Type B pancreatic cell (in vitro differentiated cells): ENCODE measurements at regions not wholly inside any gene's neighbourhood (a gene's known extent, or its start where the extent isn't known, plus 50 kb on each side); places are given as distances from the start of the nearest gene placed in this dataset.

Experiments used
- DNase-seq: peaks from one replicate; pipeline ENCODE4 v3.0.0; 2021; ENCODE audit warnings: mixed read lengths; ENCODE audit not compliant: unreplicated experiment; ENCODE audit errors: extremely low spot score
- H3K27ac Mint-ChIP-seq: 2 replicates; pipeline ENCODE4 v1.8.0; 2021; ENCODE audit warnings: mild to moderate bottlenecking, mixed read lengths
- H3K27me3 Mint-ChIP-seq: 2 replicates; pipeline ENCODE4 v1.8.0; 2021; ENCODE audit warnings: mixed read lengths
- H3K36me3 Mint-ChIP-seq: 2 replicates; pipeline ENCODE4 v1.8.0; 2021; ENCODE audit warnings: mixed read lengths
- H3K4me1 Mint-ChIP-seq: one replicate; pipeline ENCODE4 v1.8.0; 2021; ENCODE audit warnings: mixed read lengths; ENCODE audit not compliant: unreplicated experiment
- H3K4me3 Mint-ChIP-seq: 2 replicates; pipeline ENCODE4 v1.8.0; 2021; ENCODE audit warnings: mild to moderate bottlenecking, mixed read lengths
- H3K9me3 Mint-ChIP-seq: 2 replicates; pipeline ENCODE4 v1.8.0; 2021; ENCODE audit warnings: mixed read lengths
- TF ChIP-seq, protein P1 (sequence below): fragments of 200-600 bp; sonication (generic); conservative IDR thresholded peaks from 2 replicates; pipeline ENCODE4 v1.5.0; 2021; ENCODE audit warnings: antibody characterized with exemption, mild to moderate bottlenecking

DNA sequence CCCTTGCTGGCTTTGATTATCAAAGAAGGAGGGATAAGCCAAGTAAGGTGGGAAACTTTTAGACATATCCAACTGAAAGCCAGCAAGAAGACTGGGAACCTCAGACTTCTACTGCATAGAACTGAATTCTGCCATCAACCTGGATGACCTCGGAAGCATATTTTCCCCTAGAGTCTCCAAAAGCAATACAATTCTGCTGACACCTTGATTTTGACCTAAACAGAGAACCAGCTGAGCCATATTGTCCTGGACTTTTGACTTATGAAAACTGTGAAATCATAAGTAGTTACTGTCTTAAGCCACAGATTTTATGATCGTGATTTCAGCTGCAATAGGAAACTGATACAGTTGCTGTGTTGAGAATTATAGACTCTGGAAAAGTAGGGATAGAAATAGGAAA, 227.6 kb downstream of the PCDH20 start:
- Mint-ChIP-seq H3K27me3 (no peaks in the 10 kb centered on the region), H3K4me1 (no peaks in the 10 kb centered on the region), H3K36me3 (no peaks in the 10 kb centered on the region), H3K4me3 (no peak overlapping the region), H3K9me3 (no peaks in the 10 kb centered on the region), H3K27ac (no peak overlapping the region)
- DNase-seq, result no peak
- TF ChIP-seq, protein P1, sequence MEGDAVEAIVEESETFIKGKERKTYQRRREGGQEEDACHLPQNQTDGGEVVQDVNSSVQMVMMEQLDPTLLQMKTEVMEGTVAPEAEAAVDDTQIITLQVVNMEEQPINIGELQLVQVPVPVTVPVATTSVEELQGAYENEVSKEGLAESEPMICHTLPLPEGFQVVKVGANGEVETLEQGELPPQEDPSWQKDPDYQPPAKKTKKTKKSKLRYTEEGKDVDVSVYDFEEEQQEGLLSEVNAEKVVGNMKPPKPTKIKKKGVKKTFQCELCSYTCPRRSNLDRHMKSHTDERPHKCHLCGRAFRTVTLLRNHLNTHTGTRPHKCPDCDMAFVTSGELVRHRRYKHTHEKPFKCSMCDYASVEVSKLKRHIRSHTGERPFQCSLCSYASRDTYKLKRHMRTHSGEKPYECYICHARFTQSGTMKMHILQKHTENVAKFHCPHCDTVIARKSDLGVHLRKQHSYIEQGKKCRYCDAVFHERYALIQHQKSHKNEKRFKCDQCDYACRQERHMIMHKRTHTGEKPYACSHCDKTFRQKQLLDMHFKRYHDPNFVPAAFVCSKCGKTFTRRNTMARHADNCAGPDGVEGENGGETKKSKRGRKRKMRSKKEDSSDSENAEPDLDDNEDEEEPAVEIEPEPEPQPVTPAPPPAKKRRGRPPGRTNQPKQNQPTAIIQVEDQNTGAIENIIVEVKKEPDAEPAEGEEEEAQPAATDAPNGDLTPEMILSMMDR, result no peak

DNA sequence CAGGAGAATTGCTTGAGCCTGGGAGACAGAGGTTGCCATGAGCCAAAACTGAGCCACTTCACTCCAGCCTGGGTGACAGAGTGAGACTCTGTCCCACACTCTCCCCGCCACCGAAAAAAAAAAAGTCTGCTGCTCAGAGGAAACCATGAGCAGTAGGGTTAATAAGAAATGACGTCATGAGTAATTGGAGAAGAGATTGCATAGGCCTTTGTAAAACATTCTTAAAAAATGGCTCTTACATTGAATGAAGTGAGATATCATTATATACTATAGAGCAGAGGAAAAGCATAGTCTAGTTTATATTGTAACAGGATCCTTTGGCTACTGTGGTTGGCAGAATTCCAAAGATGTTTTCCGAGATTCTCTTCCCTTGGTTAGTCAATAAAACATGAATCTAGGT, 228.2 kb downstream of the PCDH20 start:
- H3K4me1 Mint-ChIP-seq, result no peaks in the 10 kb centered on the region
- H3K27ac Mint-ChIP-seq, result no peak overlapping the region
- DNase-seq, result no peak
- no peaks in the 10 kb centered on the region for H3K27me3 Mint-ChIP-seq
- TF ChIP-seq, protein P1, result no peak
- H3K9me3 Mint-ChIP-seq, result no peaks in the 10 kb centered on the region
- H3K4me3 Mint-ChIP-seq, result no peak overlapping the region
- no peaks in the 10 kb centered on the region for H3K36me3 Mint-ChIP-seq

DNA sequence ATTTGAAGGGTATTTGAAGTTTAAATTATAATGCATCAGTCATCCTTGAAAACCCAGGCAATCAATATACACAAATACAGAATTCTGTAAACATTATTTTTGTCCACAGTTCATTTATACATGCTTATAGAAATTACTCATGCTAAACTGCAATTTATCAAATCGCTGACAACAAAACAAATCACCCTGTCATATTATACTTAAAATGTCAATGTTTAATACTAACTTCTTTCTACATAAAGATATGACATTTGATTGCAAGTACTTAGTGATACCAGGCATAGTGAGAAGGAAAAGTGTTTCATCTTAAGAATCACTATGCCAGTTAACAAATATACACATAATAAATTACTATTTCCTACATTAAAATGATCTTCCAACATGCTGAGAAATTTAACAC, 232.0 kb downstream of the PCDH20 start:
- TF ChIP-seq, protein P1, result no peak
- no peaks in the 10 kb centered on the region for H3K9me3 Mint-ChIP-seq
- no peaks in the 10 kb centered on the region for H3K36me3 Mint-ChIP-seq
- DNase-seq, result no peak
- no peak overlapping the region for H3K4me3 Mint-ChIP-seq
- no peak overlapping the region for H3K27ac Mint-ChIP-seq
- no peaks in the 10 kb centered on the region for H3K27me3 Mint-ChIP-seq
- peaks cover 13% of the 10 kb centered on the region for H3K4me1 Mint-ChIP-seq

DNA sequence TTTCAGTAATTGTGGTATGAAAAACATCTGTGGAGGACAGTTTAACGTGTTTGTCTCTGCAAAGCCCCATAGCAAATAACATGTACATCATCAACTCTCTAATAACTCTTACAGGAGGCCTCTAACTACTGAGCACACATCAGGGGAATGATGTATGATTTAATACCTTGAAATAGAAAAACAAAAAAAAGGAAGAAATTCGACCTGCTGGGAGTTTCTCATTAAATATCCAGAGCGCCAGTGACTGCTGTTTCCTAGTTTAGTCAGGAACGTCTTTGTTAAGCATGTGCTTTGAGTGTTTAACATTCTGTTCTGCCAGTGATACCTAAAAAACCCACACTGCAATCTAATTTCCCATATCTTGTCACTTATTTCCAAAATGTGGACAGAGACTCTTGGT, 235.4 kb downstream of the PCDH20 start:
- DNase-seq, result no peak
- no peaks in the 10 kb centered on the region for H3K9me3 Mint-ChIP-seq
- peaks cover 13% of the 10 kb centered on the region for H3K4me1 Mint-ChIP-seq

DNA sequence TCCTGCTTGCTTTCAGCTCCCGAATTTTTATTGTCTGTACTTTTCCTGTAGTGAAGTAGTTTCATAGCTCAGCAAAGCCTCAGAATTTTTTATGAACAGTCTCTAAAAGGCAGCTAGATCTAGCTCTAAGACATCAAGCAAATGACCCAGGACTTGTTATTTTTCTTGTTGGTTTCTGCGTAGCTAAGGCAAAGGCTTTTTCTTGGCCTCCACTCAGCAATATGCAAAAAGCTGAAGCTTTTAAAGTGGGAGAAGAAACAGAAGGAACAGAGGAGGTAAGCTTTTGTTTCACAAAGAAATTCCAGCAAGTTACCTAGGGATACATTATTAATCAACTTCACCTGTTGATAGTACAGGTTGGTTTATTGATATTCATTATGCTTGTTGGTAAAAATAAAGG, 235.9 kb downstream of the PCDH20 start:
- no peaks in the 10 kb centered on the region for H3K36me3 Mint-ChIP-seq
- H3K4me1 Mint-ChIP-seq, result peaks cover 13% of the 10 kb centered on the region
- H3K27me3 Mint-ChIP-seq, result no peaks in the 10 kb centered on the region
- H3K27ac Mint-ChIP-seq, result no peak overlapping the region
- H3K4me3 Mint-ChIP-seq, result no peak overlapping the region
- DNase-seq, result no peak
- TF ChIP-seq, protein P1, result no peak
- H3K9me3 Mint-ChIP-seq, result no peaks in the 10 kb centered on the region

More for the DNA sequence above, 235.4 kb downstream of the PCDH20 start:
- no peaks in the 10 kb centered on the region for H3K36me3 Mint-ChIP-seq
- H3K27ac Mint-ChIP-seq, result no peak overlapping the region
- H3K4me3 Mint-ChIP-seq, result no peak overlapping the region
- no peaks in the 10 kb centered on the region for H3K27me3 Mint-ChIP-seq
- TF ChIP-seq, protein P1, result no peak

DNA sequence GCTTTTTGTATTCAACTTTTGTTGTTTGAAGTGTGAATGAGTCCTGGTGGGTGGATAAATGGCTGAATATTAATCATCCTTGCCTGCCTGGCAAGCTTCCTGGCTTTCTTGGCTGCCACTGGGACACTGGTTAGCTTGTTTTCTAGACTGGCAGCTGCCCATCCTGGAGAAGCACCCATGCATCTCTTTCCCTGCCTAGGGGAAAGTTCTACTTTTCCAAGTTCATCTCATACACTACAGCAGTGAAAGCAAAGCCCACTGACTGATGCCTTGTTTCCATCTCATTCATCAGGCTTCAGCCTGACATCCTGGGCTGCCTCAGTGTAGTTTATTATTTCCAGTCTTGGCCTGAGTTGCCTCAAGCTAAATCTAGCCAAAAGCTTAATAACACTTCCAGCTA, 244.8 kb downstream of the PCDH20 start:
- no peaks in the 10 kb centered on the region for H3K27me3 Mint-ChIP-seq
- H3K27ac Mint-ChIP-seq, result no peak overlapping the region

More for the DNA sequence above, 244.8 kb downstream of the PCDH20 start:
- H3K9me3 Mint-ChIP-seq, result no peaks in the 10 kb centered on the region
- no peaks in the 10 kb centered on the region for H3K4me1 Mint-ChIP-seq
- DNase-seq, result no peak
- no peak overlapping the region for H3K4me3 Mint-ChIP-seq
- H3K36me3 Mint-ChIP-seq, result no peaks in the 10 kb centered on the region
- TF ChIP-seq, protein P1, result no peak
